OCI-LY7 (cell line): ENCODE measurements at regions not wholly inside any gene's neighbourhood (a gene's known extent, or its start where the extent isn't known, plus 50 kb on each side); places are given as distances from the start of the nearest gene placed in this dataset.

ENCODE experiments used
- BruUV-seq: library from RNA; stranded (reverse); fragments of 400-500 nt; replicated peaks from 2 replicates; lab custom pipeline; 2021; lab: Mats Ljungman, UMichigan
- CTCF ChIA-PET: fragments of 300-600 bp; sonication (Branson Sonifier 250); formaldehyde crosslinking; loops from one replicate; lab custom pipeline; 2022; ENCODE audit warnings: antibody characterized with exemption; ENCODE audit not compliant: unreplicated experiment; lab: Charles Lee
- POLR2A ChIA-PET: fragments of 300-600 bp; sonication (Branson Sonifier 250); formaldehyde crosslinking; loops from one replicate; lab custom pipeline; 2022; ENCODE audit warnings: antibody characterized with exemption; lab: Charles Lee
- DNase-seq: peaks from one replicate; pipeline ENCODE4 v3.0.0-alpha.2; 2015; ENCODE audit warnings: low spot score
- H2AFZ ChIP-seq: fragments of 200-600 bp; sonication (generic), shearing (Covaris generic); 2 replicates; pipeline ENCODE4 v1.6.1; 2014; ENCODE audit warnings: mild to moderate bottlenecking, antibody characterized with exemption, low read length, moderate library complexity
- H3K27ac ChIP-seq: fragments of 200-600 bp; sonication (generic); 2 replicates; pipeline ENCODE4 v1.5.1; 2014; ENCODE audit warnings: mixed run types, low read depth, mild to moderate bottlenecking, moderate library complexity, low read length, inconsistent platforms; ENCODE audit not compliant: poor library complexity, severe bottlenecking
- H3K36me3 ChIP-seq: fragments of 200-600 bp; sonication (generic); 2 replicates; pipeline ENCODE4 v1.6.1; 2014; ENCODE audit warnings: mild to moderate bottlenecking, antibody characterized with exemption, low read length, moderate library complexity, mixed read lengths; ENCODE audit not compliant: insufficient read depth
- H3K4me1 ChIP-seq: fragments of 200-600 bp; sonication (generic); 2 replicates; pipeline ENCODE4 v1.5.1; 2014; ENCODE audit warnings: mild to moderate bottlenecking, low read length; ENCODE audit not compliant: insufficient read depth, poor library complexity, severe bottlenecking
- H3K4me2 ChIP-seq: fragments of 200-600 bp; sonication (generic); 2 replicates; pipeline ENCODE4 v1.6.1; 2014; ENCODE audit warnings: mild to moderate bottlenecking, low read length
- H3K4me3 ChIP-seq: fragments of 200-600 bp; sonication (generic); 2 replicates; pipeline ENCODE4 v1.5.1; 2014; ENCODE audit warnings: mild to moderate bottlenecking, low read depth, low read length; ENCODE audit not compliant: poor library complexity, severe bottlenecking
- H3K79me2 ChIP-seq: fragments of 200-600 bp; sonication (generic); 2 replicates; pipeline ENCODE4 v1.6.1; 2016; ENCODE audit warnings: low read depth, mild to moderate bottlenecking, low read length, moderate library complexity, mixed read lengths; ENCODE audit not compliant: insufficient read depth
- H3K9me2 ChIP-seq: fragments of 200-600 bp; sonication (generic); 2 replicates; pipeline ENCODE4 v1.6.1; 2016; ENCODE audit warnings: mild to moderate bottlenecking, low read length, mixed read lengths; ENCODE audit not compliant: insufficient read depth
- H3K9me3 ChIP-seq: fragments of 200-600 bp; sonication (generic); 2 replicates; pipeline ENCODE4 v1.6.1; 2014; ENCODE audit warnings: mild to moderate bottlenecking, mixed run types, low read length, mixed read lengths
- H4K20me1 ChIP-seq: fragments of 200-600 bp; sonication (generic); 2 replicates; pipeline ENCODE4 v1.6.1; 2014; ENCODE audit warnings: mild to moderate bottlenecking, antibody characterized with exemption, low read length, moderate library complexity, mixed read lengths; ENCODE audit not compliant: insufficient read depth
- EZH2phosphoT487 ChIP-seq: fragments of 200-600 bp; sonication (generic); IDR thresholded peaks from 2 replicates; pipeline ENCODE4 v1.6.1; 2018; ENCODE audit warnings: low read depth, borderline replicate concordance, mild to moderate bottlenecking, mixed run types, antibody characterized with exemption, low read length, moderate library complexity, mixed read lengths
- intact Hi-C: fragments of 100-400 bp; cut with micrococcal nuclease; formaldehyde crosslinking; loops from one replicate; pipeline ENCODE4 v1.10.0; 2022; ENCODE audit not compliant: unreplicated experiment
- TF ChIP-seq, protein P1 (sequence below): fragments of 200-600 bp; sonication (generic); conservative IDR thresholded peaks from 2 replicates; pipeline ENCODE4 v1.5.1; 2014; ENCODE audit warnings: mild to moderate bottlenecking, antibody characterized with exemption, low read length, moderate library complexity, mixed read lengths

DNA sequence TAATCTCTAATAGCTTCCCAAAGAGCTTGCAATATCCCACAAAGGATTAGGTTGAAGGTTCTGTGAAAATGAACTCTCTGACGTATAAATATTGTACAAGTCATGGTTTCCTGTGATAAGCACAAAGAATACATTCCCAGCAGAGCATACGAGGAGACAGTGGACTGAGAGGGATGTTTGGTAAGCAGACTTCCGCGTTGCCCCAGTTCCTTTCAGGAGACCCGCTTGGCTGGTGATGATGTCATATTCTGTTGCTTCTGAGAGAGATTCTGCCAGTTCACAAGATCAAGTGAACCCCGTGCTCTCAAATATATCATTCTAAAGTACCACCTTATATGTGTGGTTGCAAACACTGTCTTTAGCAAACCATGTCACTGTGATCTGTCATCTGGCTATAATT lies 323.9 kb upstream of the CASK start:
- BruUV-seq, result no TSS peak
- Histone ChIP-seq H2AFZ (peak overlapping the region; percentile 72), H3K4me1 (no peaks in the 10 kb centered on the region), H3K4me3 (no peak overlapping the region), H4K20me1 (no peaks in the 10 kb centered on the region), H3K9me3 (no peaks in the 10 kb centered on the region), H3K79me2 (no peaks in the 10 kb centered on the region), H3K4me2 (peak overlapping the region; percentile 31; the same call in 1 of the 2 replicates), H3K27ac (no peak overlapping the region), H3K36me3 (no peaks in the 10 kb centered on the region), H3K9me2 (no peaks in the 10 kb centered on the region)
- TF ChIP-seq, protein P1, sequence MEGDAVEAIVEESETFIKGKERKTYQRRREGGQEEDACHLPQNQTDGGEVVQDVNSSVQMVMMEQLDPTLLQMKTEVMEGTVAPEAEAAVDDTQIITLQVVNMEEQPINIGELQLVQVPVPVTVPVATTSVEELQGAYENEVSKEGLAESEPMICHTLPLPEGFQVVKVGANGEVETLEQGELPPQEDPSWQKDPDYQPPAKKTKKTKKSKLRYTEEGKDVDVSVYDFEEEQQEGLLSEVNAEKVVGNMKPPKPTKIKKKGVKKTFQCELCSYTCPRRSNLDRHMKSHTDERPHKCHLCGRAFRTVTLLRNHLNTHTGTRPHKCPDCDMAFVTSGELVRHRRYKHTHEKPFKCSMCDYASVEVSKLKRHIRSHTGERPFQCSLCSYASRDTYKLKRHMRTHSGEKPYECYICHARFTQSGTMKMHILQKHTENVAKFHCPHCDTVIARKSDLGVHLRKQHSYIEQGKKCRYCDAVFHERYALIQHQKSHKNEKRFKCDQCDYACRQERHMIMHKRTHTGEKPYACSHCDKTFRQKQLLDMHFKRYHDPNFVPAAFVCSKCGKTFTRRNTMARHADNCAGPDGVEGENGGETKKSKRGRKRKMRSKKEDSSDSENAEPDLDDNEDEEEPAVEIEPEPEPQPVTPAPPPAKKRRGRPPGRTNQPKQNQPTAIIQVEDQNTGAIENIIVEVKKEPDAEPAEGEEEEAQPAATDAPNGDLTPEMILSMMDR, result no peak
- TF ChIP-seq EZH2phosphoT487, result no peak
- DNase-seq, result no peak
- ChIA-PET CTCF (no interaction called here), POLR2A (interaction anchor here (0.5 kb wide), 1 partner anchor 1764 kb away, joined by 3 read pairs; no protein-coding TSS in a partner anchor)
- intact Hi-C loops, result no loop called here

DNA sequence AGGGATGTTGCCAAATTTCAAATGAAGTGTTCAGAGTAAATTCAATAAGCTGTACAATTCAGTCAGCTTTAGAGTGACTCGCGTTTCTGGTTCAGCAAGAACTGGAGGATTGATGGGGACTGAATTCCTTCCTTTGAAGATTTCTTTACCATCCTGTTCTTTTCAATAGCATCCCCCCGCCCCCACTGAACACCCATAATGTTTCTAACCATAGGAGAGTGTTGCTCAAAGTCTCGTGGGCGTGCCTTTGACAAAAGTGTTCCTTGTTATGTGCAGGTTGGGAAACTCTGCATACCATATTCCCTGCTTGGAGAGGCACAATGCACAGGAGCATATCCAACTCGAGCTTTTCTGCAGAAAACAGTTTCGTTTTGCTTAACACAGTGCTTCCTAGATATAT lies 323.5 kb upstream of the CASK start:
- BruUV-seq, result no TSS peak
- H3K4me2 ChIP-seq, result peak overlapping the region; percentile 31; the same call in 1 of the 2 replicates
- DNase-seq, result no peak
- H3K4me3 ChIP-seq, result no peak overlapping the region
- H3K9me2 ChIP-seq, result no peaks in the 10 kb centered on the region
- POLR2A ChIA-PET, result no interaction called here
- no peaks in the 10 kb centered on the region for H3K4me1 ChIP-seq
- H3K79me2 ChIP-seq, result no peaks in the 10 kb centered on the region
- H2AFZ ChIP-seq, result peak overlapping the region; percentile 72
- CTCF ChIA-PET, result no interaction called here
- intact Hi-C loops, result no loop called here
- H3K9me3 ChIP-seq, result no peaks in the 10 kb centered on the region
- H4K20me1 ChIP-seq, result no peaks in the 10 kb centered on the region
- H3K36me3 ChIP-seq, result no peaks in the 10 kb centered on the region
- TF ChIP-seq EZH2phosphoT487, result no peak
- TF ChIP-seq, protein P1, result no peak
- no peak overlapping the region for H3K27ac ChIP-seq

DNA sequence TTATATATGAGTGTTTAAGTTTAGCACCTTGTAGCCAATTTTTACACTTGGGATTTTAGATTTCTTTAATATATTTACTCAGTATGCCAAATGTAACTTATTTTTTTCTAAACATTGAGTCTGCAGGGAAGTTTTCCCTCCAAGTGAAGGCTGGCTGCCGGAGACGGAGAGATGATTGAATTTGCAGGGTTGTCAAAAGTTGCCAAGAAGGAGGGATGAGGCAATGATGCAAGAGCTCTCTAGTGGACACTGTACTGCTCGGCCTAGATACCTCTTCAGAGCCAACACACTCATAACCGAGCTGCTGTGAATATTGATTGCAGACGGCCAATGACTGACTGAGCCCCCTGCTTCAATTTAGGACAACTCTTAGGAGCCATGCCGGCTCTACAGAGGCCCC lies 318.6 kb upstream of the CASK start:
- TF ChIP-seq, protein P1, result no peak
- TF ChIP-seq EZH2phosphoT487, result no peak
- CTCF ChIA-PET, result no interaction called here
- no peak overlapping the region for H3K27ac ChIP-seq
- no peak overlapping the region for H3K4me2 ChIP-seq
- intact Hi-C loops, result no loop called here
- no peaks in the 10 kb centered on the region for H3K79me2 ChIP-seq
- no peaks in the 10 kb centered on the region for H3K9me3 ChIP-seq
- H4K20me1 ChIP-seq, result no peaks in the 10 kb centered on the region
- DNase-seq, result no peak
- H2AFZ ChIP-seq, result no peak overlapping the region
- H3K4me1 ChIP-seq, result no peaks in the 10 kb centered on the region
- no TSS peak for BruUV-seq
- no peak overlapping the region for H3K4me3 ChIP-seq
- no peaks in the 10 kb centered on the region for H3K36me3 ChIP-seq
- H3K9me2 ChIP-seq, result no peaks in the 10 kb centered on the region
- POLR2A ChIA-PET, result no interaction called here
